Vagina (tissue), 2 donors: ENCODE measurements at regions not wholly inside any gene's neighbourhood (a gene's known extent, or its start where the extent isn't known, plus 50 kb on each side); places are given as distances from the start of the nearest gene placed in this dataset.

Experiments
- CTCF ChIP-seq, 3 experiments: fragments of 450-650 bp in 2 of 3; fragments of 200-600 bp in 1 of 3; sonication (generic) in 1 of 3; IDR thresholded peaks; one replicate each; pipeline ENCODE4 v1.5.1; 2017 to 2019; ENCODE audit warnings: antibody characterized with exemption in 3 of 3, mild to moderate bottlenecking in 2 of 3, moderate library complexity in 2 of 3
- POLR2A ChIP-seq, 2 donors: fragments of 450-650 bp; IDR thresholded peaks; one replicate each; pipeline ENCODE4 v1.6.1; 2017; ENCODE audit warnings: antibody characterized with exemption in 2 of 2, mild to moderate bottlenecking in 2 of 2, moderate library complexity in 2 of 2
- POLR2AphosphoS5 ChIP-seq, 2 donors: sonication (generic); formaldehyde crosslinking; IDR thresholded peaks; one replicate each; pipeline ENCODE4 v1.9.0; 2017; ENCODE audit warnings: antibody characterized with exemption in 2 of 2, mild to moderate bottlenecking in 2 of 2, low read depth in 1 of 2; ENCODE audit not compliant: insufficient read depth in 1 of 2

- TF ChIP-seq CTCF (IDR thresholded peaks at IDR 0.05) = no peak
- no peak for TF ChIP-seq POLR2A (IDR thresholded peaks at IDR 0.05)
- TF ChIP-seq POLR2AphosphoS5 (IDR thresholded peaks at IDR 0.05; ENCODE audit: insufficient read depth in 1 of 2, low read depth in 1 of 2) = no peak
These were observed 646.8 kb upstream of the WWC1 start for GRCh38 chr5:167644619-167645018.
